Left forelimb (tissue), 1 donor: ENCODE measurements at regions not wholly inside any gene's neighbourhood (a gene's known extent, or its start where the extent isn't known, plus 50 kb on each side); places are given as distances from the start of the nearest gene placed in this dataset.

Experiments
- DNase-seq: peaks from one replicate; pipeline ENCODE4 v3.0.0-alpha.2; 2018; ENCODE audit warnings: low spot score

DNA sequence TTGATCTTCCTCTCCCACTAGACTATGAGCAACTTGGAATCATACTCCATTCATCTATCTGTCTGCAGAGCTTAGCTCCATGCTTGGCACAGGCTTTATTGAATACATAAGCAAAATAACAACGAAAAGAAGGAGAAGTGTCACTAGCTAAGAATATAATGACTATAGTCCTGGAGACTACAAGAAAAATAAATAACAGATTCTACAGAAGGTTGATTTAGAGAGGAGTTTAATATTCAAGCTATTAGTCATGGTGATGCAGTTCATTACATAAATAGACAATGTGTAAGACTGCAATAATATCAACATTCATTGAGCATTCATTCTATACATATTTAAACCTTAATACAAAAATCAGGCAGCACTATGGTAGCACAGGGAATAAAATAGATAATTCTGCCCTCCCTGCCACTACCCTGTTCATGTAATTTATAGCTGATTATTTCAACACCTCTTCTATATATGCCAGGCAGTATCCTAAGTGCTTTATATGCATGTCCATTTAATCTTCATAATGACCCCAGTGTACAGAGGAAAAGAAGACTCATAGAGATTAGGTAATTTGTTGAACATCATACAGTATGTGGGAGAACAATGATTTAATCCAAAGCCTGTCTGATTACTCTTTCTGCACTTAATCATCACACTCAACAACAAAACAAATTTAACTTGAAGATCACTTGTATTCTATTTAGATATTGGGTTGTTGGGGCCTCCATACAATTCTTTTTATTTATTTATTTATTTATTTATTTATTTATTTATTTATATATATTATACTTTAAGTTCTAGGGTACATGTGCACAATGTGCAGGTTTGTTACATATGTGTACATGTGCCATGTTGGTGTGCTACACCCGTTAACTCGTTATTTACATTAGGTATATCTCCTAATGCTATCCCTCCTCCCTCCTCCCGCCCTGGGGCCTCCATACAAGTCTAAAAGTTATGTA is 165.3 kb downstream of the RNF152 start:
- DNase-seq, result no peak

GRCh38 chr18:61724532-61724931 is 168.3 kb downstream of the RNF152 start:
- DNase-seq, result no peak

- no peak for DNase-seq
Measured at GRCh38 chr18:61722247-61722646, 170.6 kb downstream of the RNF152 start.

DNA sequence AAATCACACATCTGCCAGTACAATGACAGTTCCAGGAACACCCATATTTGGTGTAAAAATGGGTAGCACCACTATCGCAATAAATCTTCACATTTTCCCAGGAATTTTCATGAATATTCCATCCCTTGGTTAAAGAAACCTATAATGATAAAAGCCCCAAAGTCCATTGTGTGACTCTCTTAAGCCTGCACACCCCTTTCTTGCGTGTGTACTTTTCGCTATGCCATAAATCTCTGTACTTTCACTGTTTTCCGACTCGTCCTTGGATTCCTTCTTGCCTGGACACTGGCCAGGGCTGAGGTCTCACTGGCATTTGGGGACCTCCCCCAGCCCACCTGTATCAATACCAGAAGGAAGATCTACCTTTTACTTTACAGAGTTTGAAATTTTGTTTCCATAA is 172.3 kb downstream of the RNF152 start:
- DNase-seq, result no peak

- no peak for DNase-seq
Measured at GRCh38 chr18:61719671-61720070, 173.1 kb downstream of the RNF152 start.

- DNase-seq, result no peak
Measured at GRCh38 chr18:61718944-61719343, 173.9 kb downstream of the RNF152 start.

DNA sequence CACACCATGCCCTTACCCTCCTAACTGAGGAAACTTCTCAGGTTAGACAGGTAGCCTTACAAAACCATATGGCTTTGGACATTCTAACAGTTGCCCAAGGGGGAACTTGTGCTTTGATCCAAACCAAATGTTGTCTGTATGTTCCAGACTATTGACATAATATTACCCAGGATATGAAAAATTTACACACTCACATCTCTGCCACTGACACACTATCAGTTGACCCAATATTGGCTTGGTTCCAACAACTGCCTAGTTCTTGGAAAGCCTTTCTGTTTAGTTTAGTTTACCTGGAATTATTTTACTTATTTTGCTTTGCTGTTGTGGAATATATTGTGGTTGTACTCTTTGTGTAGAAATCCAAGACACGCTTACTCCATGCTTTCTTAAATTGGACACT is 178.4 kb downstream of the RNF152 start:
- DNase-seq, result no peak

DNA sequence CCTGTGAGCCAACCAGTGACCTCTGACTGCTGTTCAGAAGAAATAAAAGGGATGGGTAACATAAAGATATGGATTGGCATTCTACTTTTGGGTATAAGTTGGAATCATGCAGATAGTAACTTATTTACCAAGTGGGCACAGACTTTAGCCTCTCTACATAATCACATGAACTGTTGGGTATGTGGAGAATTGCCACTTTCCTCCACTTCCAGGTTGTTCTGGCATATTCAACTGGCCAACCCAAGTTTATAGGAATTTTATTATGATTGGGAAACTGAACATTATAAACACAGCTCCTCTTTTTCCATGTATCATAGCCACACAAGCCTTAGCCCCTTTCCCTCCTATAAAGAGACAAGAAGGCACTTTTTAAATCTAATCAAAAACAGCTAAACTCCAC is 179.3 kb downstream of the RNF152 start:
- DNase-seq, result no peak

DNA sequence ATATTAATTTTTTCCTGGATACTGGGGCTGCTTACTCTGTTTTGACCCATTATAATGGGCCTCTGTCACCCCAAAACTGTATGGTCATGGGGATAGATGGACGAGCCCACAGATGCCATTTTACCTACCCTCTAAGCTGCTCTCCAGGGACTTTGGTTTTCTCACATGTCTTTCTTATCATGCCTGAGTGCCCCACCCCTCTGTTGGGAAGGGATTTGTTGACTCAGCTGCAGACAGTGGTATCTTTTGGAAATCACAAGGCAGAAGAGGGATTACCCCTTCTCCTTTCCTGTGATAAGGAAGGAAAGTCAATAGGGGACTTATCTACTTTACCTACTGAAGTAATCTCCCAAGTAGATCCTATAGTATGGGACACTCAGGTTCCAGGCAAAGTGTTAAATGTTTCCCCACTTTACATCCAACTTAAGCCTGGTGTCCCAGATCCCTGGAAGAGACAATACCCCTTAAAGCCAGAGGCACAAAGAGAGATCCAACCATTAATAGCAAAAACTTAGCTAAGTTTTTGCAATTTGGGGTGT is 182.7 kb downstream of the RNF152 start:
- DNase-seq, result no peak

DNA sequence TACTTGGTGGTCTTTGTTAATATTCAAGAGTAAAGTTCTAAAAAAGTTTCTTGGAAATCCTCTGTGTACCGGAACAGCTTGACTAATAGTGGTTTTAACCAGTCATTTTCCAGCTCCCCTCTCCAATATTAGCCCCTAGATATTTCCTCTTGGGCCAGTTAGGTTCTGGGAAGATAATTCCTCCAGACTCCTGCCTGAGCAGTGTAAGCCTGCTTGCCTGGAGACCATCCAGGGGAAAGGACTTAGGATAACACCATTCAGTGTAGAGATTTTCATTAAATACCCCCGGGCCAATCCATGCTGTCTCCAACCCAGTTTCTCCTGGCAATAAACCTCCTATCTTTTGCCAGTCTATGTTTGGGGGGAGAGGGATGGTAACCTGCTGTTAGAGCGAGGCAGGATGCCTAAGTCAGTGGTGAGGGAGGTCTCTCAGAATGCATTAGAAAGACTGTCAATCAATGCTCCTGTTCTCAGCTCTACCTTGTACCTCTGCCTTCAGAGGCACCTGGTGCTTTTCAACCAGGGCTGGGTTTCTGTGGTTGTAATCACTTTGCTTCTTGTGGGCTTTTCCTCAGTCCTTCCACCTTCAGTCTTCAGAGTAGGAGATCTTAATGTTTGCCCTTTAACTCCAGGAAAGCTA is 186.4 kb downstream of the RNF152 start:
- DNase-seq, result no peak

- no peak for DNase-seq
Measured at GRCh38 chr18:61703508-61703907, 189.3 kb downstream of the RNF152 start.

DNA sequence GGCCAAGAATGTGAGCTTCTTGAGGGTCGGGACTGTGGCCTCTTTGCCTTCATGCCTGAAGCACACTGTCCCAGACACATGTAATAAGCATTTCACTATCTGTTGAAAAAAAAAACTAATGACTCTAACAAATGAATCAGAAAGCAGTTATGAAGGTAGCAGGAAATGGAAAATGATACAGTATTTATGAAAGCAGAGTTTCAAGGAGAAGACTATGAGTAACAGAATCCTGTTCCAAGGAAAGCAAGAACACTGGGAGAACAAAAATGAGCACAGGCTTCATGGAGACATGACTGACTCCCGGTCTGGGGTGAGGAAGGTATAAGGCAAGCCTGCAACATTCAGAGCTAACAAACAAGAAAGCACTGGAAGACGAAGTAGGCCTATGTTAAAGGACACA is 190.8 kb downstream of the RNF152 start:
- DNase-seq, result no peak

GRCh38 chr18:61699397-61700110 is 193.3 kb downstream of the RNF152 start:
- DNase-seq, result no peak

GRCh38 chr18:61697306-61697909 is 195.4 kb downstream of the RNF152 start:
- no peak for DNase-seq

GRCh38 chr18:61694236-61694635 is 198.6 kb downstream of the RNF152 start:
- DNase-seq, result no peak

- no peak for DNase-seq
Measured at GRCh38 chr18:61690418-61691138, 202.2 kb downstream of the RNF152 start.

GRCh38 chr18:61687317-61687716 is 205.5 kb downstream of the RNF152 start:
- DNase-seq, result no peak

DNA sequence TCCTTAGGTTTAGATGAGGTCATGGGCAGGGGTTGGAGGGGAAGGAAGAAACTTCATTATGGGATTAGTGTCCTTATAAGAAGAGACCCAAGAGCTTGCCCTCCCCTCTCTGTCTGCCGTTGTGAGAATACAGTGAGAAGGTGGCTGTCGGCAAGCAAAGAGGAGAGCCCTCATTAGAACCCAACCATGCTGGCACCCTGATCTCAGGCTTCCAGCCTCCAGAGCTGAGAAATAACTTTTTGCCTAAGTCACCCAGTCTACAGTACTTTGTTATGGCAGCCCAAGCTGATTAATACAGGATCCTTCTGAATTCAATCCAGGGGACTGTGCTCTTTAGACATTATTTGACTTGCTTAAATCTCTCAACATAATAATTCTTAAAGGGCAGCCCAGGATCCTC is 209.0 kb downstream of the RNF152 start:
- no peak for DNase-seq

- DNase-seq, result no peak
Measured at GRCh38 chr18:61681065-61681464, 211.7 kb downstream of the RNF152 start.

GRCh38 chr18:61679836-61680235 is 213.0 kb downstream of the RNF152 start:
- DNase-seq, result no peak

- no peak for DNase-seq
Measured at GRCh38 chr18:61677435-61677970, 215.3 kb downstream of the RNF152 start.
